Ishikawa (cell line): ENCODE measurements at regions not wholly inside any gene's neighbourhood (a gene's known extent, or its start where the extent isn't known, plus 50 kb on each side); places are given as distances from the start of the nearest gene placed in this dataset.

ENCODE experiments used
- CEBPB ChIP-seq: IDR thresholded peaks from 2 replicates; pipeline ENCODE4 v1.6.1; 2012
- MAX ChIP-seq: IDR thresholded peaks from 2 replicates; pipeline ENCODE4 v1.6.1; 2012
- RAD21 ChIP-seq: IDR thresholded peaks from 2 replicates; pipeline ENCODE4 v1.6.1; 2012; ENCODE audit warnings: low read depth
- REST ChIP-seq: IDR thresholded peaks from 2 replicates; pipeline ENCODE4 v1.6.1; 2012; ENCODE audit warnings: low read depth, mild to moderate bottlenecking
- TEAD4 ChIP-seq: IDR thresholded peaks from 2 replicates; pipeline ENCODE4 v1.6.1; 2012

GRCh38 chr3:86618706-86619105 is 372.2 kb downstream of the VGLL3 start:
- TF ChIP-seq REST = no peak
- no peak for TF ChIP-seq CEBPB
- no peak for TF ChIP-seq RAD21
- no peak for TF ChIP-seq TEAD4
- TF ChIP-seq MAX = no peak
